H1 (cell line): ENCODE measurements at regions not wholly inside any gene's neighbourhood (a gene's known extent, or its start where the extent isn't known, plus 50 kb on each side); places are given as distances from the start of the nearest gene placed in this dataset.

Experiments used
- CTCF ChIA-PET: fragments of 300-600 bp; sonication (Branson Sonifier 250); formaldehyde crosslinking; loops from one replicate; lab custom pipeline; 2021; ENCODE audit not compliant: partially characterized antibody; lab: Charles Lee
- POLR2A ChIA-PET: fragments of 300-600 bp; sonication (Branson Sonifier 250); formaldehyde crosslinking; loops from one replicate; lab custom pipeline; 2021; ENCODE audit warnings: inconsistent platforms; ENCODE audit not compliant: partially characterized antibody; lab: Charles Lee
- DNase-seq, 2 experiments: peaks; one replicate each; pipeline versions ENCODE4 v3.0.0 to v3.0.0-alpha.2; 2010 to 2022; ENCODE audit warnings: low spot score in 2 of 2, low read depth in 1 of 2, mixed read lengths in 1 of 2
- FAIRE-seq: peaks from 2 replicates; lab custom pipeline; 2011; peaks lifted over from hg19 to GRCh38; lab: Jason Lieb, UNC
- H2AFZ ChIP-seq: 2 replicates; pipeline ENCODE4 v1.8.1; 2012; ENCODE audit warnings: low read length, inconsistent platforms
- H2AK5ac ChIP-seq: 2 replicates; pipeline ENCODE4 v1.6.1; 2013; ENCODE audit warnings: low read depth, low read length
- H2BK120ac ChIP-seq: replicated peaks from 2 replicates; pipeline ENCODE3; 2013; ENCODE audit warnings: low read depth, low read length, inconsistent platforms
- H2BK12ac ChIP-seq: 2 replicates; pipeline ENCODE4 v1.6.1; 2013; ENCODE audit warnings: low read depth, low read length
- H2BK15ac ChIP-seq: 2 replicates; pipeline ENCODE4 v1.6.1; 2013; ENCODE audit warnings: low read length
- H2BK20ac ChIP-seq: 2 replicates; pipeline ENCODE4 v1.6.1; 2013; ENCODE audit warnings: low read length
- H2BK5ac ChIP-seq: 2 replicates; pipeline ENCODE4 v1.6.1; 2013; ENCODE audit warnings: low read depth, low read length
- H3K14ac ChIP-seq: 2 replicates; pipeline ENCODE4 v1.6.1; 2013; ENCODE audit warnings: inconsistent platforms; ENCODE audit not compliant: insufficient read length
- H3K18ac ChIP-seq: 2 replicates; pipeline ENCODE4 v1.6.1; 2013; ENCODE audit warnings: low read length; ENCODE audit errors: extremely low read depth
- H3K23ac ChIP-seq: 2 replicates; pipeline ENCODE4 v1.6.1; 2013; ENCODE audit warnings: inconsistent platforms; ENCODE audit not compliant: insufficient read length
- H3K23me2 ChIP-seq: 2 replicates; pipeline ENCODE4 v1.6.1; 2013; ENCODE audit warnings: low read depth, low read length
- H3K27ac ChIP-seq: 2 replicates; pipeline ENCODE4 v1.6.1; 2011; ENCODE audit warnings: low read depth, low read length, inconsistent platforms
- H3K27me3 ChIP-seq, 4 experiments: replicated peaks in 1 of 4; 1 replicate in 1 of 4; 2 replicates in 3 of 4; pipeline versions ENCODE4 v1.6.1 to v1.8.1; 2011 to 2013; ENCODE audit warnings: low read length in 3 of 4, mild to moderate bottlenecking in 3 of 4, inconsistent platforms in 2 of 4, mixed read lengths in 2 of 4, moderate library complexity in 1 of 4; ENCODE audit not compliant: control insufficient read depth in 3 of 4, insufficient read depth in 3 of 4; ENCODE audit errors: extremely low read depth in 1 of 4
- H3K36me3 ChIP-seq, 4 experiments: 2 replicates each; pipeline versions ENCODE4 v1.6.1 to v1.8.1; 2011 to 2013; ENCODE audit warnings: mild to moderate bottlenecking in 4 of 4, low read length in 3 of 4, moderate library complexity in 2 of 4, control low read depth in 1 of 4, inconsistent platforms in 1 of 4; ENCODE audit not compliant: insufficient read depth in 4 of 4, control insufficient read depth in 2 of 4
- H3K4ac ChIP-seq: replicated peaks from 2 replicates; pipeline ENCODE3; 2013; ENCODE audit warnings: low read length, low read depth, mixed read lengths, inconsistent platforms; ENCODE audit not compliant: insufficient read length
- H3K4me1 ChIP-seq, 4 experiments: replicated peaks in 1 of 4; 1 replicate in 1 of 4; 2 replicates in 3 of 4; pipeline versions ENCODE4 v1.6.1 to v1.8.1; 2011 to 2013; ENCODE audit warnings: low read length in 3 of 4, inconsistent platforms in 2 of 4, mixed read lengths in 1 of 4; ENCODE audit not compliant: insufficient read depth in 4 of 4, control insufficient read depth in 3 of 4
- H3K4me2 ChIP-seq, 2 experiments: 2 replicates each; pipeline versions ENCODE4 v1.6.1 to v1.8.1; 2011 to 2013; ENCODE audit warnings: low read depth in 2 of 2, low read length in 2 of 2, control low read depth in 1 of 2, inconsistent platforms in 1 of 2, mild to moderate bottlenecking in 1 of 2; ENCODE audit not compliant: insufficient read depth in 1 of 2
- H3K4me3 ChIP-seq, 4 experiments: fragments of 200-600, 300-600 bp in 1 of 4; sonication (generic), shearing (Covaris generic), sonication (Bioruptor Twin) in 1 of 4; 2 replicates each; pipeline versions ENCODE4 v1.5.1 to v1.8.1; 2011 to 2016; ENCODE audit warnings: low read length in 4 of 4, low read depth in 3 of 4, control low read depth in 2 of 4, inconsistent platforms in 2 of 4, mild to moderate bottlenecking in 2 of 4, mixed read lengths in 1 of 4, moderate library complexity in 1 of 4; ENCODE audit not compliant: insufficient read depth in 2 of 4; ENCODE audit errors: extremely low read depth in 1 of 4
- H3K56ac ChIP-seq: replicated peaks from 2 replicates; pipeline ENCODE3; 2013; ENCODE audit warnings: low read depth, mild to moderate bottlenecking, mixed read lengths, low read length, inconsistent platforms; ENCODE audit not compliant: insufficient read length
- H3K79me1 ChIP-seq: 2 replicates; pipeline ENCODE4 v1.6.1; 2013; ENCODE audit warnings: low read depth, low read length, control low read depth
- H3K79me2 ChIP-seq, 2 experiments: 2 replicates each; pipeline versions ENCODE4 v1.6.1 to v1.8.1; 2012 to 2013; ENCODE audit warnings: low read length in 2 of 2, mild to moderate bottlenecking in 2 of 2, inconsistent platforms in 1 of 2; ENCODE audit not compliant: insufficient read depth in 2 of 2, control insufficient read depth in 1 of 2
- H3K9ac ChIP-seq, 4 experiments: replicated peaks in 1 of 4; 1 replicate in 1 of 4; 2 replicates in 3 of 4; pipeline versions ENCODE4 v1.6.1 to v1.8.1; 2011 to 2013; ENCODE audit warnings: low read depth in 3 of 4, low read length in 3 of 4, control low read depth in 2 of 4, mild to moderate bottlenecking in 2 of 4, moderate library complexity in 2 of 4, inconsistent platforms in 1 of 4; ENCODE audit errors: extremely low read depth in 1 of 4
- H3K9me3 ChIP-seq, 2 experiments: 2 replicates each; pipeline versions ENCODE4 v1.6.1 to v1.8.1; 2012 to 2013; ENCODE audit warnings: mild to moderate bottlenecking in 2 of 2, moderate library complexity in 2 of 2, control low read depth in 1 of 2, inconsistent platforms in 1 of 2, low read depth in 1 of 2, low read length in 1 of 2, mixed read lengths in 1 of 2; ENCODE audit not compliant: insufficient read depth in 2 of 2
- H4K20me1 ChIP-seq, 2 experiments: replicated peaks in 1 of 2; 2 replicates each; pipeline versions ENCODE3 to v1.8.1; 2011 to 2013; ENCODE audit warnings: inconsistent platforms in 2 of 2, low read length in 2 of 2, mild to moderate bottlenecking in 1 of 2; ENCODE audit not compliant: insufficient read depth in 2 of 2, control insufficient read depth in 1 of 2
- H4K5ac ChIP-seq: 2 replicates; pipeline ENCODE4 v1.6.1; 2013; ENCODE audit warnings: low read length, low read depth, mixed read lengths, inconsistent platforms; ENCODE audit not compliant: insufficient read length
- H4K8ac ChIP-seq: 2 replicates; pipeline ENCODE4 v1.8.0; 2013; ENCODE audit warnings: mild to moderate bottlenecking, moderate library complexity, low read length, inconsistent platforms; ENCODE audit not compliant: insufficient read depth; ENCODE audit errors: extremely low read depth
- H4K91ac ChIP-seq: replicated peaks from 2 replicates; pipeline ENCODE3; 2013; ENCODE audit warnings: low read length, mixed read lengths, inconsistent platforms; ENCODE audit not compliant: insufficient read length
- CBX5 ChIP-seq: fragments of 300-800, 300-1000 bp; sonication (generic); IDR thresholded peaks from 2 replicates; pipeline ENCODE4 v1.7.1; 2016; ENCODE audit warnings: antibody characterized with exemption, low read length, low read depth
- CBX8 ChIP-seq: fragments of 300-800, 300-1000 bp; sonication (generic); IDR thresholded peaks from 2 replicates; pipeline ENCODE4 v1.7.1; 2016; ENCODE audit warnings: low read depth, low read length, borderline replicate concordance
- EGR1 ChIP-seq: IDR thresholded peaks from 2 replicates; pipeline ENCODE4 v1.6.1; 2011; ENCODE audit warnings: low read depth, low read length, borderline replicate concordance
- JUN ChIP-seq: IDR thresholded peaks from 2 replicates; pipeline ENCODE4 v1.6.1; 2011; ENCODE audit warnings: low read depth, mild to moderate bottlenecking, improper control_type of control experiment, low read length
- WGBS, 2 experiments: shearing (Covaris generic) in 1 of 2; methylation state at CpG; one replicate each; pipeline versions ENCODE4 v1.1.6 to v1.1.7; 2013 to 2015; ENCODE audit warnings: low lambda C conversion rate in 2 of 2, mixed read lengths in 2 of 2, inconsistent platforms in 1 of 2, low coverage in 1 of 2, missing lambda C conversion rate in 1 of 2; ENCODE audit not compliant: insufficient replicate concordance in 2 of 2, insufficient coverage in 1 of 2, insufficient read length in 1 of 2; ENCODE audit errors: extremely low coverage in 1 of 2, missing lambda C conversion rate in 1 of 2; 5-methylcytosine and 5-hydroxymethylcytosine counted together

GRCh38 chr2:52880872-52881271 is 886.7 kb upstream of the CHAC2 start:
- H3K18ac ChIP-seq = no peak overlapping the region
- DNase-seq = no peak
- WGBS, 2 experiments = 93% methylated on average over 3 of the region's 3 CpGs; no CpG with 5 or more reads in 1 of the 2 experiments
- H3K79me2 ChIP-seq = no peaks in the 10 kb centered on the region
- no peak overlapping the region for H3K4me3 ChIP-seq
- H3K4me2 ChIP-seq = no peak overlapping the region
- no peaks in the 10 kb centered on the region for H3K79me1 ChIP-seq
- no peak overlapping the region for H3K14ac ChIP-seq
- H3K4me1 ChIP-seq = no peaks in the 10 kb centered on the region
- H2BK5ac ChIP-seq = no peak overlapping the region
- TF ChIP-seq CBX5 = no peak
- no peak for TF ChIP-seq CBX8
- TF ChIP-seq JUN = no peak
- TF ChIP-seq EGR1 = no peak
- H2AK5ac ChIP-seq = no peak overlapping the region
- H3K4ac ChIP-seq = no peak overlapping the region
- H3K9me3 ChIP-seq = no peaks in the 10 kb centered on the region
- no peak overlapping the region for H3K27ac ChIP-seq
- H2BK15ac ChIP-seq = no peak overlapping the region
- no peak overlapping the region for H2AFZ ChIP-seq
- H4K91ac ChIP-seq = no peak overlapping the region
- H2BK120ac ChIP-seq = no peak overlapping the region
- no peak overlapping the region for H4K8ac ChIP-seq
- peaks cover 0 to 6% of the 10 kb centered on the region in 2 experiments for H4K20me1 ChIP-seq
- no peak overlapping the region for H2BK20ac ChIP-seq
- no peak overlapping the region for H2BK12ac ChIP-seq
- H3K36me3 ChIP-seq = no peaks in the 10 kb centered on the region
- no peak for FAIRE-seq
- ChIA-PET POLR2A (no interaction called here), CTCF (no interaction called here)
- peaks cover 7% of the 10 kb centered on the region; the same call in 1 of the 2 replicates for H3K23me2 ChIP-seq
- no peak overlapping the region for H3K56ac ChIP-seq
- H4K5ac ChIP-seq = no peak overlapping the region
- H3K27me3 ChIP-seq = no peaks in the 10 kb centered on the region
- no peak overlapping the region for H3K9ac ChIP-seq
- H3K23ac ChIP-seq = no peak overlapping the region
